GM23338 (cell line): ENCODE measurements at regions not wholly inside any gene's neighbourhood (a gene's known extent, or its start where the extent isn't known, plus 50 kb on each side); places are given as distances from the start of the nearest gene placed in this dataset.

Experiments
- ATAC-seq: fragments of 200-7000 bp; cut with Tn5 transposase; 3 replicates; pipeline ENCODE4 v1.9.1; 2020
- DNase-seq: peaks from one replicate; pipeline ENCODE4 v3.0.0-alpha.2; 2015; ENCODE audit warnings: low spot score
- H2AFZ ChIP-seq: fragments of 200-600 bp; sonication (generic); 2 replicates; pipeline ENCODE4 v1.8.0; 2016; ENCODE audit warnings: antibody characterized with exemption, mild to moderate bottlenecking, moderate library complexity
- H3F3A ChIP-seq: fragments of 200-600 bp; sonication (generic); replicated peaks from 2 replicates; pipeline ENCODE4 v1.8.0; 2017; ENCODE audit warnings: antibody characterized with exemption, mixed run types, low read depth
- H3K27ac ChIP-seq: fragments of 200-600 bp; sonication (generic); 2 replicates; pipeline ENCODE4 v1.6.1; 2016; ENCODE audit warnings: low read depth
- H3K27me3 ChIP-seq: fragments of 200-600 bp; sonication (generic); 2 replicates; pipeline ENCODE4 v1.8.0; 2016; ENCODE audit warnings: mild to moderate bottlenecking, mixed run types, moderate library complexity; ENCODE audit not compliant: insufficient read depth
- H3K36me3 ChIP-seq: fragments of 200-600 bp; sonication (generic); 2 replicates; pipeline ENCODE4 v1.8.0; 2016; ENCODE audit warnings: mild to moderate bottlenecking; ENCODE audit not compliant: insufficient read depth
- H3K4me1 ChIP-seq: fragments of 200-600 bp; sonication (generic); 2 replicates; pipeline ENCODE4 v1.8.0; 2016; ENCODE audit warnings: mild to moderate bottlenecking, moderate library complexity; ENCODE audit not compliant: insufficient read depth
- H3K4me2 ChIP-seq: fragments of 200-600 bp; sonication (generic); 2 replicates; pipeline ENCODE4 v1.7.1; 2017; ENCODE audit warnings: mixed run types
- H3K4me3 ChIP-seq: fragments of 200-600 bp; sonication (generic); 2 replicates; pipeline ENCODE4 v1.6.1; 2016; ENCODE audit warnings: mixed run types
- H3K79me2 ChIP-seq: fragments of 200-600 bp; sonication (generic); replicated peaks from 2 replicates; pipeline ENCODE4 v1.8.0; 2017; ENCODE audit warnings: mild to moderate bottlenecking; ENCODE audit not compliant: insufficient read depth
- H3K9me2 ChIP-seq: fragments of 200-600 bp; sonication (generic); 2 replicates; pipeline ENCODE4 v1.8.0; 2017; ENCODE audit not compliant: insufficient read depth
- H4K20me1 ChIP-seq: fragments of 200-600 bp; sonication (generic); replicated peaks from 2 replicates; pipeline ENCODE4 v1.8.0; 2017; ENCODE audit warnings: mild to moderate bottlenecking; ENCODE audit not compliant: insufficient read depth
- H3K27ac Mint-ChIP-seq: 2 replicates; pipeline ENCODE4 v1.8.0; 2020; ENCODE audit warnings: inconsistent platforms, mild to moderate bottlenecking, moderate library complexity, mixed read lengths
- H3K27me3 Mint-ChIP-seq: 3 replicates; pipeline ENCODE4 v1.8.0; 2022; ENCODE audit warnings: low read depth, mild to moderate bottlenecking, moderate library complexity, mixed read lengths, inconsistent platforms; ENCODE audit not compliant: insufficient read depth, poor library complexity
- H3K36me3 Mint-ChIP-seq: 3 replicates; pipeline ENCODE4 v1.8.0; 2021; ENCODE audit warnings: low read depth, mild to moderate bottlenecking, inconsistent platforms, moderate library complexity, mixed read lengths
- H3K4me1 Mint-ChIP-seq: 3 replicates; pipeline ENCODE4 v1.8.0; 2020; ENCODE audit warnings: mild to moderate bottlenecking, inconsistent platforms, mixed read lengths
- H3K4me3 Mint-ChIP-seq: 3 replicates; pipeline ENCODE4 v1.8.0; 2021; ENCODE audit warnings: moderate library complexity, mild to moderate bottlenecking, inconsistent platforms, mixed read lengths
- H3K9me3 Mint-ChIP-seq: 3 replicates; pipeline ENCODE4 v1.8.0; 2020; ENCODE audit warnings: moderate library complexity, mild to moderate bottlenecking, inconsistent platforms, mixed read lengths
- CREB1 ChIP-seq: fragments of 250-450 bp; sonication (Bioruptor Pico); IDR thresholded peaks from 2 replicates; pipeline ENCODE4 v1.5.0; 2020; ENCODE audit warnings: low read depth, mild to moderate bottlenecking, moderate library complexity
- EZH2 ChIP-seq: fragments of 200-600 bp; sonication (generic); IDR thresholded peaks from one replicate; pipeline ENCODE4 v1.8.0; 2017; ENCODE audit warnings: antibody characterized with exemption, mild to moderate bottlenecking, low read depth; ENCODE audit not compliant: unreplicated experiment
- EZH2phosphoT487 ChIP-seq: fragments of 200-600 bp; sonication (generic); IDR thresholded peaks from one replicate; pipeline ENCODE4 v1.8.1; 2018; ENCODE audit warnings: antibody characterized with exemption; ENCODE audit not compliant: unreplicated experiment
- JUNB ChIP-seq: IDR thresholded peaks from one replicate; pipeline ENCODE4 v1.6.1; 2016; ENCODE audit warnings: antibody characterized with exemption; ENCODE audit not compliant: unreplicated experiment
- NANOG ChIP-seq: IDR thresholded peaks from 2 replicates; pipeline ENCODE4 v1.6.1; 2016; ENCODE audit warnings: antibody characterized with exemption, borderline replicate concordance
- POLR2AphosphoS5 ChIP-seq: IDR thresholded peaks from 2 replicates; pipeline ENCODE4 v1.6.1; 2016; ENCODE audit warnings: antibody characterized with exemption, low read depth
- STAT1 ChIP-seq: IDR thresholded peaks from one replicate; pipeline ENCODE4 v1.6.1; 2016; ENCODE audit warnings: antibody characterized with exemption; ENCODE audit not compliant: unreplicated experiment
- ZNF114 ChIP-seq: fragments of 250-450 bp; sonication (Bioruptor Pico); IDR thresholded peaks from 2 replicates; pipeline ENCODE4 v1.5.0; 2020; ENCODE audit warnings: mild to moderate bottlenecking, moderate library complexity
- ZNF331 ChIP-seq: fragments of 250-450 bp; sonication (Bioruptor Pico); IDR thresholded peaks from 2 replicates; pipeline ENCODE4 v1.5.0; 2020; ENCODE audit warnings: low read depth, mild to moderate bottlenecking, moderate library complexity
- TF ChIP-seq, protein P1 (sequence below): IDR thresholded peaks from one replicate; pipeline ENCODE4 v1.6.1; 2018; ENCODE audit warnings: antibody characterized with exemption; ENCODE audit not compliant: unreplicated experiment
- TF ChIP-seq, protein P2 (sequence below), 2 experiments: fragments of 200-600 bp in 1 of 2; sonication (generic) in 1 of 2; conservative IDR thresholded peaks; 2 replicates each; pipeline versions ENCODE4 v1.5.1 to v1.6.1; 2016 to 2017; ENCODE audit warnings: antibody characterized with exemption in 2 of 2, low read depth in 2 of 2, mild to moderate bottlenecking in 2 of 2, moderate library complexity in 1 of 2
- TF ChIP-seq, protein P3 (sequence below): IDR thresholded peaks from 2 replicates; pipeline ENCODE4 v1.6.1; 2016; ENCODE audit warnings: antibody characterized with exemption

DNA sequence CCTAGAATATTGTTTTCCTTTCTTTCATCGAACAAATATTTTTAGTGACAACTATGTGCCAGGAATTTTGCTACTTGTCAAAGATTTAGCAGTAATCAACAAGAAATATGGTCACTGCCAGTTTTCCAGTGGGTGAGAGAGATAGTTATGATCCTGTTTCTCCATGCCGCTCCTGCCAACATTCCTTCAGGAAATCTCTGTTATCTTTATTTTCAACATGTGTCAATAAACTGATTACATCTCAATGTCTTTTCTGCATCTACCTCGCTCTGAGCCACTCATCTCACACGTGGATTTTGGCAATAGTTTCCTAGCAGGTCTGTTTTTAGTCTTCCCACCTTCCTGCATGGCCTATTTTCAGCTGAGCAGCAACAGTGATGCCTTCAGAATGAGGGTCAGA is 650.0 kb upstream of the STXBP6 start:
- 0 out of 2 replicates have a peak overlapping the region, but pooled peaks have one; percentile 10 for H2AFZ ChIP-seq
- no peak overlapping the region for H3K27ac Mint-ChIP-seq
- H4K20me1 ChIP-seq, result no peaks in the 10 kb centered on the region
- H3K4me3 ChIP-seq, result no peak overlapping the region
- no peaks in the 10 kb centered on the region for H3F3A ChIP-seq
- H3K4me3 Mint-ChIP-seq, result no peak overlapping the region
- H3K27ac ChIP-seq, result no peak overlapping the region
- ATAC-seq (no peak), DNase-seq (no peak)
- H3K79me2 ChIP-seq, result no peaks in the 10 kb centered on the region
- no peaks in the 10 kb centered on the region for H3K36me3 Mint-ChIP-seq
- no peaks in the 10 kb centered on the region for H3K27me3 ChIP-seq
- no peaks in the 10 kb centered on the region for H3K4me1 ChIP-seq
- H3K36me3 ChIP-seq, result no peaks in the 10 kb centered on the region
- no peaks in the 10 kb centered on the region for H3K9me3 Mint-ChIP-seq
- no peaks in the 10 kb centered on the region for H3K4me1 Mint-ChIP-seq
- TF ChIP-seq, protein P1, sequence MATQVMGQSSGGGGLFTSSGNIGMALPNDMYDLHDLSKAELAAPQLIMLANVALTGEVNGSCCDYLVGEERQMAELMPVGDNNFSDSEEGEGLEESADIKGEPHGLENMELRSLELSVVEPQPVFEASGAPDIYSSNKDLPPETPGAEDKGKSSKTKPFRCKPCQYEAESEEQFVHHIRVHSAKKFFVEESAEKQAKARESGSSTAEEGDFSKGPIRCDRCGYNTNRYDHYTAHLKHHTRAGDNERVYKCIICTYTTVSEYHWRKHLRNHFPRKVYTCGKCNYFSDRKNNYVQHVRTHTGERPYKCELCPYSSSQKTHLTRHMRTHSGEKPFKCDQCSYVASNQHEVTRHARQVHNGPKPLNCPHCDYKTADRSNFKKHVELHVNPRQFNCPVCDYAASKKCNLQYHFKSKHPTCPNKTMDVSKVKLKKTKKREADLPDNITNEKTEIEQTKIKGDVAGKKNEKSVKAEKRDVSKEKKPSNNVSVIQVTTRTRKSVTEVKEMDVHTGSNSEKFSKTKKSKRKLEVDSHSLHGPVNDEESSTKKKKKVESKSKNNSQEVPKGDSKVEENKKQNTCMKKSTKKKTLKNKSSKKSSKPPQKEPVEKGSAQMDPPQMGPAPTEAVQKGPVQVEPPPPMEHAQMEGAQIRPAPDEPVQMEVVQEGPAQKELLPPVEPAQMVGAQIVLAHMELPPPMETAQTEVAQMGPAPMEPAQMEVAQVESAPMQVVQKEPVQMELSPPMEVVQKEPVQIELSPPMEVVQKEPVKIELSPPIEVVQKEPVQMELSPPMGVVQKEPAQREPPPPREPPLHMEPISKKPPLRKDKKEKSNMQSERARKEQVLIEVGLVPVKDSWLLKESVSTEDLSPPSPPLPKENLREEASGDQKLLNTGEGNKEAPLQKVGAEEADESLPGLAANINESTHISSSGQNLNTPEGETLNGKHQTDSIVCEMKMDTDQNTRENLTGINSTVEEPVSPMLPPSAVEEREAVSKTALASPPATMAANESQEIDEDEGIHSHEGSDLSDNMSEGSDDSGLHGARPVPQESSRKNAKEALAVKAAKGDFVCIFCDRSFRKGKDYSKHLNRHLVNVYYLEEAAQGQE, result no peak
- H3K9me2 ChIP-seq, result 0 out of 2 replicates have a peak, but pooled peaks cover 4% of the 10 kb centered on the region
- H3K27me3 Mint-ChIP-seq, result no peaks in the 10 kb centered on the region
- no peak overlapping the region for H3K4me2 ChIP-seq

DNA sequence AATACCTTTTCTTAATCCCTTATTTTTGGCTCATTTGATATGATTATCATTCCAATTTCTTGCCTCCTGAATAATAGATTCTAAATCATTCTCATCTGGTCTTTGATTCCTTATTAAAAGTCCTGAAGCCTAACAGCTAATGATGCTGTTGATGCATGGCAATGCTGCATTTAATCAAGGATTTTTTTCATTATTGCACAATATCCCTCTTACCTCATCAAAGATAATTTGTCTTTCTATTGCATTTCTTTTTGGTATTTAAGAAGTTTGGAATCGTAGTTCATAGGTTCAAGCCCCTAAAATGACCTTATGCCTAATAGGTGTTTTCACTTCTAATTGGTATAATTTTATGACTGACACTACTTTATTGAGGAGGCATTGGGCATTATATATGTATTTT is 648.2 kb upstream of the STXBP6 start:
- ATAC-seq (no peak), DNase-seq (no peak)
- no peaks in the 10 kb centered on the region for H3K27me3 ChIP-seq
- H3K79me2 ChIP-seq, result no peaks in the 10 kb centered on the region
- Mint-ChIP-seq H3K4me3 (no peak overlapping the region), H3K27ac (no peak overlapping the region), H3K36me3 (no peaks in the 10 kb centered on the region), H3K9me3 (no peaks in the 10 kb centered on the region), H3K4me1 (no peaks in the 10 kb centered on the region), H3K27me3 (no peaks in the 10 kb centered on the region)
- no peaks in the 10 kb centered on the region for H3K36me3 ChIP-seq
- H4K20me1 ChIP-seq, result no peaks in the 10 kb centered on the region
- H3K9me2 ChIP-seq, result 0 out of 2 replicates have a peak, but pooled peaks cover 4% of the 10 kb centered on the region
- H2AFZ ChIP-seq, result no peak overlapping the region
- no peak overlapping the region for H3K4me2 ChIP-seq
- no peak overlapping the region for H3K27ac ChIP-seq
- TF ChIP-seq EZH2phosphoT487 (no peak), JUNB (no peak)
- TF ChIP-seq, protein P2, sequence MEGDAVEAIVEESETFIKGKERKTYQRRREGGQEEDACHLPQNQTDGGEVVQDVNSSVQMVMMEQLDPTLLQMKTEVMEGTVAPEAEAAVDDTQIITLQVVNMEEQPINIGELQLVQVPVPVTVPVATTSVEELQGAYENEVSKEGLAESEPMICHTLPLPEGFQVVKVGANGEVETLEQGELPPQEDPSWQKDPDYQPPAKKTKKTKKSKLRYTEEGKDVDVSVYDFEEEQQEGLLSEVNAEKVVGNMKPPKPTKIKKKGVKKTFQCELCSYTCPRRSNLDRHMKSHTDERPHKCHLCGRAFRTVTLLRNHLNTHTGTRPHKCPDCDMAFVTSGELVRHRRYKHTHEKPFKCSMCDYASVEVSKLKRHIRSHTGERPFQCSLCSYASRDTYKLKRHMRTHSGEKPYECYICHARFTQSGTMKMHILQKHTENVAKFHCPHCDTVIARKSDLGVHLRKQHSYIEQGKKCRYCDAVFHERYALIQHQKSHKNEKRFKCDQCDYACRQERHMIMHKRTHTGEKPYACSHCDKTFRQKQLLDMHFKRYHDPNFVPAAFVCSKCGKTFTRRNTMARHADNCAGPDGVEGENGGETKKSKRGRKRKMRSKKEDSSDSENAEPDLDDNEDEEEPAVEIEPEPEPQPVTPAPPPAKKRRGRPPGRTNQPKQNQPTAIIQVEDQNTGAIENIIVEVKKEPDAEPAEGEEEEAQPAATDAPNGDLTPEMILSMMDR (conservative IDR thresholded peaks at IDR 0.05; ENCODE audit: low read depth in 2 of 2), result no peak
- H3F3A ChIP-seq, result no peaks in the 10 kb centered on the region
- H3K4me3 ChIP-seq, result no peak overlapping the region
- H3K4me1 ChIP-seq, result no peaks in the 10 kb centered on the region

DNA sequence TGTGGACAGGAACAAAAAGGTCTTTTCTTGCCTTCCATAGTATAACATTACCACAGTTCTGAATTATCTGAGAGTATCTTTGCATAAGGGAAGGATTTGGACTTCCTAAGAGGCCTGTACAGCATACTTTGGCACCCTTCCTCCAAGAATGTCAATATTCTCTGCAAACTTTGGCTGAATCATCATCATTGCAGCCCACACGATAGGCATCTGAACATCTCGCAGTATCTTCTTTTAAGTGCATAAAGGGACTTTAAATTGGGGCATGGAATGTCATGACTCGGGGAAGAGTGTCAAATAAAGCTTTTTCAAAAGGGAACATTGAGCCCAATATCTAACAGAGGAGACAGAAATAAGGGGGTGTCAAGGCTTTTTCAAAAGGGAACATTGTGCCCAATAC is 646.2 kb upstream of the STXBP6 start:
- Mint-ChIP-seq H3K27me3 (no peaks in the 10 kb centered on the region), H3K4me3 (no peak overlapping the region), H3K36me3 (no peaks in the 10 kb centered on the region), H3K27ac (peak overlapping the region; percentile 17; the same call in 1 of the 2 replicates), H3K9me3 (no peaks in the 10 kb centered on the region), H3K4me1 (no peaks in the 10 kb centered on the region)
- no peaks in the 10 kb centered on the region for H3K4me1 ChIP-seq
- H3K27me3 ChIP-seq, result no peaks in the 10 kb centered on the region
- no peaks in the 10 kb centered on the region for H3K36me3 ChIP-seq
- H3K79me2 ChIP-seq, result no peaks in the 10 kb centered on the region
- no peaks in the 10 kb centered on the region for H3F3A ChIP-seq
- no peak for ATAC-seq
- no peak for DNase-seq
- H4K20me1 ChIP-seq, result no peaks in the 10 kb centered on the region
- H3K4me3 ChIP-seq, result no peak overlapping the region
- 0 out of 2 replicates have a peak overlapping the region, but pooled peaks have one; percentile 1 for H2AFZ ChIP-seq
- 0 out of 2 replicates have a peak, but pooled peaks cover 4% of the 10 kb centered on the region for H3K9me2 ChIP-seq
- H3K27ac ChIP-seq, result no peak overlapping the region
- no peak overlapping the region for H3K4me2 ChIP-seq
- TF ChIP-seq ZNF331 (CRISPR knock-in tag), result no peak
- no peak for TF ChIP-seq STAT1
- no peak for TF ChIP-seq POLR2AphosphoS5
- TF ChIP-seq, protein P2 (conservative IDR thresholded peaks at IDR 0.05; ENCODE audit: low read depth in 2 of 2), result no peak
- TF ChIP-seq ZNF114 (CRISPR knock-in tag), result no peak
- TF ChIP-seq CREB1 (CRISPR knock-in tag), result no peak
- TF ChIP-seq NANOG, result no peak
- TF ChIP-seq, protein P3, sequence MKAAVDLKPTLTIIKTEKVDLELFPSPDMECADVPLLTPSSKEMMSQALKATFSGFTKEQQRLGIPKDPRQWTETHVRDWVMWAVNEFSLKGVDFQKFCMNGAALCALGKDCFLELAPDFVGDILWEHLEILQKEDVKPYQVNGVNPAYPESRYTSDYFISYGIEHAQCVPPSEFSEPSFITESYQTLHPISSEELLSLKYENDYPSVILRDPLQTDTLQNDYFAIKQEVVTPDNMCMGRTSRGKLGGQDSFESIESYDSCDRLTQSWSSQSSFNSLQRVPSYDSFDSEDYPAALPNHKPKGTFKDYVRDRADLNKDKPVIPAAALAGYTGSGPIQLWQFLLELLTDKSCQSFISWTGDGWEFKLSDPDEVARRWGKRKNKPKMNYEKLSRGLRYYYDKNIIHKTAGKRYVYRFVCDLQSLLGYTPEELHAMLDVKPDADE, result no peak
- no peak for TF ChIP-seq EZH2
